Erythroblast (primary cell): ENCODE measurements at regions not wholly inside any gene's neighbourhood (a gene's known extent, or its start where the extent isn't known, plus 50 kb on each side); places are given as distances from the start of the nearest gene placed in this dataset.

Experiments used
- GATA1 ChIP-seq: IDR thresholded peaks from 2 replicates; pipeline ENCODE4 v1.6.1; 2011; ENCODE audit warnings: low read depth, mild to moderate bottlenecking, control low read depth, low read length, moderate library complexity
- POLR2A ChIP-seq: IDR thresholded peaks from 2 replicates; pipeline ENCODE4 v1.6.1; 2011; ENCODE audit warnings: mild to moderate bottlenecking, low read length

DNA sequence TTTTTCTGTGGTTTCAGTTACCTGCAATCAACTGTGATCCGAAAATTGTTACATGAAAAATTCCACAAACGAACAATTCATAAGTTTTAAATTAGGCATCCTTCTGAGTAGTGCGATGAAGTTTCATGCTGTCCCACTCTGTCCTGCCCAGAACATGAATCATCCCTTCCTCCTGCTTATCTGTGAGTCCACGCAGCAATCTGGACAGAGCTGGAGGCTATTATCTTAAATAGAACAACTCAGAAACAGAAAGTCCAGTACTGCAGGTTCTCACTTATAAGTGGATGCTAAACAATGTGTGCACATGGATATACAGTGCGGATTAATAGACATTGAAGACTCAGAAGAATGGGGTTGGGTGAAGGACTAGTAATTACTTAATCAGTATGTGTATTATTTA, 583.7 kb upstream of the SPRY2 start:
- TF ChIP-seq POLR2A (no peak), GATA1 (no peak)
